Vagina (tissue), 2 donors: ENCODE measurements at regions not wholly inside any gene's neighbourhood (a gene's known extent, or its start where the extent isn't known, plus 50 kb on each side); places are given as distances from the start of the nearest gene placed in this dataset.
"Not testable (repeated sequence)": the region's sequence is repeated elsewhere in the genome, so short reads cannot be mapped to it uniquely, and the experiment has no call there.

Experiments
- DNase-seq, 2 donors: peaks; one replicate each; pipeline ENCODE4 v3.0.0-alpha.2; 2017; ENCODE audit errors: extremely low spot score in 2 of 2
- H3K27ac ChIP-seq: fragments of 200-600 bp; sonication (generic); one replicate; pipeline ENCODE4 v1.5.1; 2019
- H3K27me3 ChIP-seq: fragments of 200-600 bp; sonication (generic); one replicate; pipeline ENCODE4 v1.5.1; 2019
- H3K36me3 ChIP-seq, 2 donors: fragments of 200-600 bp; sonication (generic); one replicate each; pipeline ENCODE4 v1.5.1; 2017 to 2019
- H3K4me1 ChIP-seq: fragments of 200-600 bp; sonication (generic); one replicate; pipeline ENCODE4 v1.5.1; 2019
- H3K4me3 ChIP-seq, 2 donors: fragments of 200-600 bp; sonication (generic); 1 replicate in 1 of 2; 2 replicates in 1 of 2; pipeline ENCODE4 v1.5.1; 2016 to 2019
- H3K9me3 ChIP-seq: fragments of 200-600 bp; sonication (generic); one replicate; pipeline ENCODE4 v1.5.1; 2019
- CTCF ChIP-seq, 3 experiments: fragments of 450-650 bp in 2 of 3; fragments of 200-600 bp in 1 of 3; sonication (generic) in 1 of 3; IDR thresholded peaks; one replicate each; pipeline ENCODE4 v1.5.1; 2017 to 2019; ENCODE audit warnings: antibody characterized with exemption in 3 of 3, mild to moderate bottlenecking in 2 of 3, moderate library complexity in 2 of 3
- POLR2A ChIP-seq, 2 donors: fragments of 450-650 bp; IDR thresholded peaks; one replicate each; pipeline ENCODE4 v1.6.1; 2017; ENCODE audit warnings: antibody characterized with exemption in 2 of 2, mild to moderate bottlenecking in 2 of 2, moderate library complexity in 2 of 2
- POLR2AphosphoS5 ChIP-seq, 2 donors: sonication (generic); formaldehyde crosslinking; IDR thresholded peaks; one replicate each; pipeline ENCODE4 v1.9.0; 2017; ENCODE audit warnings: antibody characterized with exemption in 2 of 2, mild to moderate bottlenecking in 2 of 2, low read depth in 1 of 2; ENCODE audit not compliant: insufficient read depth in 1 of 2
- intact Hi-C: fragments of 100-400 bp; cut with DNase I; formaldehyde crosslinking; loops from one replicate; pipeline ENCODE4 v1.15.1; 2023

GRCh38 chr2:76000425-76000824 lies 289.7 kb upstream of the GCFC2 start:
- TF ChIP-seq CTCF (IDR thresholded peaks at IDR 0.05), result no peak
- no peak for TF ChIP-seq POLR2A (IDR thresholded peaks at IDR 0.05)
- TF ChIP-seq POLR2AphosphoS5 (IDR thresholded peaks at IDR 0.05; ENCODE audit: insufficient read depth in 1 of 2, low read depth in 1 of 2), result no peak
- Histone ChIP-seq H3K4me3 (no peak overlapping the region), H3K36me3 (no peaks in the 10 kb centered on the region), H3K4me1 (no peaks in the 10 kb centered on the region), H3K27me3 (no peaks in the 10 kb centered on the region), H3K9me3 (no peaks in the 10 kb centered on the region), H3K27ac (no peak overlapping the region)
- intact Hi-C loops, result no loop called here
- DNase-seq, result no peak

- H3K4me1 ChIP-seq, result no peaks in the 10 kb centered on the region
- no peak overlapping the region for H3K27ac ChIP-seq
- TF ChIP-seq CTCF (IDR thresholded peaks at IDR 0.05), result no peak
- TF ChIP-seq POLR2AphosphoS5 (IDR thresholded peaks at IDR 0.05; ENCODE audit: insufficient read depth in 1 of 2, low read depth in 1 of 2), result no peak
- TF ChIP-seq POLR2A (IDR thresholded peaks at IDR 0.05), result no peak
- H3K36me3 ChIP-seq, result no peaks in the 10 kb centered on the region
- DNase-seq, result no peak
- no peak overlapping the region for H3K4me3 ChIP-seq
- H3K27me3 ChIP-seq, result no peaks in the 10 kb centered on the region
- no peaks in the 10 kb centered on the region for H3K9me3 ChIP-seq
- intact Hi-C loops, result no loop called here
Observed at GRCh38 chr2:75998451-75998850, 287.7 kb upstream of the GCFC2 start.

GRCh38 chr2:75994759-75995158 lies 284.0 kb upstream of the GCFC2 start:
- H3K36me3 ChIP-seq, result no peaks in the 10 kb centered on the region
- intact Hi-C loops, result no loop called here
- H3K27me3 ChIP-seq, result no peaks in the 10 kb centered on the region
- no peak overlapping the region for H3K27ac ChIP-seq
- no peak overlapping the region for H3K4me3 ChIP-seq
- DNase-seq, result no peak
- H3K9me3 ChIP-seq, result no peaks in the 10 kb centered on the region
- TF ChIP-seq POLR2AphosphoS5 (IDR thresholded peaks at IDR 0.05; ENCODE audit: insufficient read depth in 1 of 2, low read depth in 1 of 2) (no peak), POLR2A (IDR thresholded peaks at IDR 0.05) (no peak), CTCF (IDR thresholded peaks at IDR 0.05) (no peak)
- H3K4me1 ChIP-seq, result no peaks in the 10 kb centered on the region

GRCh38 chr2:75988622-75989021 lies 277.9 kb upstream of the GCFC2 start:
- intact Hi-C loops, H3K27ac ChIP-seq, H3K9me3 ChIP-seq, DNase-seq, H3K4me1 ChIP-seq, H3K36me3 ChIP-seq, H3K27me3 ChIP-seq, H3K4me3 ChIP-seq: not testable (repeated sequence)

- no peaks in the 10 kb centered on the region for H3K36me3 ChIP-seq
- no peak overlapping the region for H3K27ac ChIP-seq
- TF ChIP-seq CTCF (IDR thresholded peaks at IDR 0.05) (no peak), POLR2A (IDR thresholded peaks at IDR 0.05) (no peak), POLR2AphosphoS5 (IDR thresholded peaks at IDR 0.05; ENCODE audit: insufficient read depth in 1 of 2, low read depth in 1 of 2) (no peak)
- no peaks in the 10 kb centered on the region for H3K27me3 ChIP-seq
- H3K4me3 ChIP-seq, result no peak overlapping the region
- intact Hi-C loops, result no loop called here
- H3K9me3 ChIP-seq, result no peaks in the 10 kb centered on the region
- no peaks in the 10 kb centered on the region for H3K4me1 ChIP-seq
- DNase-seq, result no peak
Observed at GRCh38 chr2:75986617-75987016, 275.9 kb upstream of the GCFC2 start.

- H3K27me3 ChIP-seq, result no peaks in the 10 kb centered on the region
- H3K27ac ChIP-seq, result no peak overlapping the region
- no peak for DNase-seq
- no peak overlapping the region for H3K4me3 ChIP-seq
- H3K4me1 ChIP-seq, result no peaks in the 10 kb centered on the region
- TF ChIP-seq CTCF (IDR thresholded peaks at IDR 0.05) (no peak), POLR2A (IDR thresholded peaks at IDR 0.05) (no peak), POLR2AphosphoS5 (IDR thresholded peaks at IDR 0.05; ENCODE audit: insufficient read depth in 1 of 2, low read depth in 1 of 2) (no peak)
- intact Hi-C loops, result no loop called here
- H3K9me3 ChIP-seq, result no peaks in the 10 kb centered on the region
- H3K36me3 ChIP-seq, result no peaks in the 10 kb centered on the region
Observed at GRCh38 chr2:75982719-75983118, 272.0 kb upstream of the GCFC2 start.
